Activated CD4-positive, alpha-beta T cell treated with anti-CD3 and anti-CD28 coated beads, Interleukin-2, amount 50 U/mL, for 24 hours (primary cell): ENCODE measurements at regions not wholly inside any gene's neighbourhood (a gene's known extent, or its start where the extent isn't known, plus 50 kb on each side); places are given as distances from the start of the nearest gene placed in this dataset.
"Not testable (repeated sequence)": the region's sequence is repeated elsewhere in the genome, so short reads cannot be mapped to it uniquely, and the experiment has no call there.

Source experiments
- DNase-seq, 2 donors: peaks; one replicate each; pipeline ENCODE4 v3.0.0-alpha.2; 2020; ENCODE audit warnings: low read depth in 1 of 2, low spot score in 1 of 2

DNA sequence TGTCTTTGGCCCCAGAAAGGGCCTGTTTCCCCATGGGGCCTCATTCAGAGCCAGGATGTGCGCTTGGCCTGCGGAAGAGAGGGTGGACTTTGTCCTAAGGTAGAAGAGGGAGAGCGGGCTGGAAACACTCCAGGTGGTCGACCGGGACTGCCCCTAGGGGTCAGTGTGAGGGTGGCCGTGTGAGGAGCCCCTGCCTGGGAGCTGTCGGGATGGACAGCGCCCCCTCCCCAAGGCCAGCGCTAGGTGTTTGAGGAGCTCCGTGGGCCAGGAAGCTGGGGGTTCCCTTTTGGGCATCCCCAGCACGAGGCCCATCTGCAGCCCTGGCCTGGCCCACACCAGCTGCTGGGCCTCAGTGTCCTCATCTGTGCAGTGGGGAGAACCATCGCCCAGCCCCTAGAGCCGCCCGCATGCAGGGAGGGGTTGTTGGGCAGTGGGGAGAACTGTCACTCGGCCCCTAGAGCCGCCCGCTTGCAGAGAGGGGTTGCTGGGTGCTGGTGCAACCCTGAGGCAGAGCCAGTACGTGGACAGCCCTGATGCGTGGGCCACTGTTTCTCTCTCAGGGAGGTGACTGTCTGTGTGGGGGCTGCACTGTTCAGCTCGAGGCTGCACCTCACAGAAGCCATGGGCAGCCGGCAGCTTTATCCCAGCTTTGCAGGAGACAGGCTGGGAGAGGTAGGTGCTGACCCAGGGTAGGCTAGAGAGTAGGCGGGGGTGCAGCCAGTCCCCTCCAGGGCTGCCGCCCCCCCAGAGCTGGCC lies 1319.9 kb downstream of the BRD1 start:
- DNase-seq: no peak

DNA sequence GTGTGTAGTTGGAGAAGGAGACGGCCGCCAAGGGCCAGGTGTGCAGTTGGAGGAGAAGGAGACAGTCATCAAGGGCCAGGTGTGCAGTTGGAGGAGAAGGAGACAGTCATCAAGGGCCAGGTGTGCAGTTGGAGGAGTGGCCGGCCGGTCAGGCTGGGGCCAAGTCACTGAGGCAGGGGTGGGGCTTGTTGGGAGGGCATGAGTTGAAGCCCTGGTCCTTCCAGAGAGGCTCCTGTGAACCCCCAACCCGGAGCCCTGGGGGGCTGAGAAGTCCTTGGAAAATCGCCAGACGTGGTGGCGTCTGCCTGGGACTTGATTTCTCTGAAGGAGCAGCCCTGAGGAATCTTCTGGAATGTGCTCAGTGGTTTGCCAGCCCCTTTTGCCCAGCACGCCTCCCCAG lies 1320.5 kb downstream of the BRD1 start:
- DNase-seq: no peak

DNA sequence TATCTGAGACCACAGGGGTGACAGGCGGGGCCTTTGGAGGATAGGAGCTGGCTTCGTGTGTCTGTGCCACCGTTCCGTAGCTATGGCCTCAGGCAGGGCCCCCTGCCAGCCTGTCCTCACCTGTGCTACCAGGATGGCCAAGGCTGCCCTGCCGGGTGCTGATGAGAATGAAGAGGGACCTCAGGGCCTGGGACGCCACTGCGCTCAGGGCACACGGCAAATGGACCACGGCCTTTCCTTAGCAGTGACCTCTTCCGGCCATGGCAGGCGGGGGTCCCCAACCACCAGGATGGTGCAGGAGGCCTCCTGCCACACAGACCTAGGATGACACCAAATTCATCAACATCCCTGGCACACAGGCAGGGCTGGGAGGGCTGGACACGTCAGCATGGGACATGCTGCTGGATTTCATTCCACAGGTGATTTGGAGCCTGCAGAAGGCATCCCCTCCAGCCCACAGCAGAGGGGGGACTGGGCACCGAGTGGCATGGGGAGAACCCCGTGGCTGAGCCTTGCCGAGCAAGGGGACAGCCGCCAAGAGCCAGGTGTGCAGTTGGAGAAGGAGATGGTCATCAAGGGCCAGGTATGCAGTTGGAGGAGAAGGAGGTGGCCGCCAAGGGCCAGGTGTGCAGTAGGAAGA lies 1321.0 kb downstream of the BRD1 start:
- no peak for DNase-seq

DNA sequence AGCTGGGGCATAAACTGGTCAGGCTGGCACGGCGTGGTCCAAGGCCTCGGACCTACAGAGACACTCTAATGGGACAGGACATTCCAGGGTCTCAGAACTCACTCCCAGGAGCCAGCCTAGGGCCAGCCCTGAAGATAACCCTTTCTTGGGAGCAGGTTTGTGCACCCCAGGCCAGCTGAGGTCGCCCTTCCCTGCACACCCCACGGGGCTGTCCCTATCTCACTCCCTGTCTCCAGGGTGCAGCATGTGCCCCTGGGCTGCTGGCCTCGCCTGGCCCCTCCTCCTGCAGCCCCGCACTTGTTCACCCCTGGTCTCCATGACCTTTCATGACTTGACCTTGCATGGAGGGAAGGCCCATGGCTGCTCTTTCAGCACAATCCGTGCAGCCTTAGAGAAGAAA lies 1321.8 kb downstream of the BRD1 start:
- no peak for DNase-seq

DNA sequence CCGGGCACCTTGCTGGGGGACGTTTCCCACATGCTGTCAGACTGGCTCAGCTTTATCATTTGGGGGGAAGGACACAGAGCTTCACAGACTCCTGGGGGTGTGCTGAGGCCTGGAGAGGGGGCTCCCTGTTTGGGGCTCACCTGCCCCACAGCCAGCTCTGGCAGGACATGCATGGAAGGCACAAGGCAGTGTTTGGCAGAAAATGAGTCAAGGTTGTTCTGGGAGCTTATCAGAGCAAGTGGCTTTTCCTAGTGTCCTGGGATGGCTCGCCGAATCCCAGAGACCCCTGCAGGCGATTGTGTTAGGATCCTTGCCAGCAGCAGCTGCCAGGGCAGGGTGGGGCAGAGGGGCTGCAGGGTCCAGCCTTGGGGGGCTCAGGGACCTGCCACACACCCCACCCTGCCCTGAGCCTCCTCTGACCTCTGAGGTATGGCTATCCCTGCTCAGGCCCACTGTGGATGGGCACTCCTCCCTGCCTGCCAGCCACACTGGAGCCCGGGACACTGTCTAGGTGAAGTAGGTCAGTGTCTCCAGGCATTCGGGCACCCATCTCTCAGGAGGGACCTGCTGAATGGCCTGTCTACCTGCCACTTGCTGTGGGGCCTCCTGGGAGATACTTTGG lies 1323.0 kb downstream of the BRD1 start:
- DNase-seq: no peak

DNA sequence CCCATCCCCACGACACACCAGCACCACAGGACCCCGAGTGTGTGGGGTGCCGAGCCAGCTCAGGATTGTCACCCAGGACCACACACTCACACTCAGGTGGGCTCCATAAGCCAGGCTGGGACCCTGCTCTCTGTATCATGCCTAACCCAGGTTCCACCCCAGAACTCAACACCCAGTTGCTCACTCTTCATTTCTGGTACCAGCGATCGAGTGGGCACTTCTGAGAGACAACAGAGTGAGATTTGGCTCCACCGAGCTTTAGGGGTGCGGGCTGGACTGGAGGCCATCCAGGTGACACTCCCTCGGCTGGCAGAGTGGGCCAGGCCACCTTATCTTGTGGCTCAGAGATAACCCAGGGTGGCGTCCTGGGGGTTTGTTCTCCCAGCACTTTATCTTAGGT lies 1323.8 kb downstream of the BRD1 start:
- no peak for DNase-seq

DNA sequence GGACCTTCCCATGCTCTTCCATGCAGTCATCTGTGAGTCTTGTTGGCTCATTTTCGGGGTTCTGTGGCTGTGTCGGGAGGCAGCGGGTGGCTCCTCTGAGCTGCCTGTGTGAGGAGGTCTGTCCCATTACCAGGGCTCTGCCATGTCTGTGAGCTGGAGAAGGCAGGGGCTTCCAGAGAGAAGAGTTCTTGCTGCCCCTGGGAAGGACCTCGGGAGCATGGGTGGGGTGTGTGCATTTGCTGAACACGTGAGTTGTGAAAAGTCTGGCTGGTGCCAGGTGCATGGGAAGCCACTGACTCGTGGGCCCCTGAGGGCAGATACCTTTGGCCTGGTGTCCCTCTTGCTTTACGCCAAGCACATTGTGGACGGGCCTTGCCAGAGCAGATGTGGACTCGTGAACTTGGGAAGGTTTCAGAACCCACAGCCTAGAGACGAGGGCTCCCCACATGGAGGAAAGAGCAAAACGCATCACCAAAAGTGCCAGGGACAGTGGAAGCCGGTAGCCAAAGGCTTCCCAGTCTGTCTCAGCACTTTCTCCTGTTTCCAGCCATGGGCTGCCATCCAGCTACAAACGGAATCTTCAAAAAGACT lies 1324.5 kb downstream of the BRD1 start:
- no peak for DNase-seq

DNA sequence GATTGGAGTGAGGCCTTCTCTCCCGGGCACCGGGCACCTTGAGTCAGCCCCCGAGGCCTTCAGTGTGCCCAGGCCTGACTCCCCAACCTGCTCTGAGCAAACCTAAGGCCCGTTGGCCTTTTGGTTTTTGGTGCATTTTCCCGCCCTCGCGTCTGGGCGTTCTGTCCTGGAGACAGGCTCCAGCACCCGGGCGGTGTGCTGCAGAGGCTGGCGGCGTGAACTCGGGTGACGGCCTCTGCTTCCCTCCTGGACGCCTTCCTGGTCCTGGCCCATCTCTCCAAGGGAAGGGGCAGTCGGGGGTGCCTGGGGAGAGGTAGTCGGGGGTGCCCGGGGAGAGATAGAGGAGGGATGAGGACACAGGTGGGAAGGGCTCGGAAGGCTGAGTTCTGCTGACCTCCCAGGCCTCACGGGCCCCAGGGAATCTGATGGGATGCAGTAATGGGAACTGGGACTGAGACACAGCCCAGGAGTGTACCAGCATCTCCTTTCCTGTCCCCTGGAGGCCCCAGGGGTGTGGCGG lies 1326.4 kb downstream of the BRD1 start:
- no peak for DNase-seq

DNA sequence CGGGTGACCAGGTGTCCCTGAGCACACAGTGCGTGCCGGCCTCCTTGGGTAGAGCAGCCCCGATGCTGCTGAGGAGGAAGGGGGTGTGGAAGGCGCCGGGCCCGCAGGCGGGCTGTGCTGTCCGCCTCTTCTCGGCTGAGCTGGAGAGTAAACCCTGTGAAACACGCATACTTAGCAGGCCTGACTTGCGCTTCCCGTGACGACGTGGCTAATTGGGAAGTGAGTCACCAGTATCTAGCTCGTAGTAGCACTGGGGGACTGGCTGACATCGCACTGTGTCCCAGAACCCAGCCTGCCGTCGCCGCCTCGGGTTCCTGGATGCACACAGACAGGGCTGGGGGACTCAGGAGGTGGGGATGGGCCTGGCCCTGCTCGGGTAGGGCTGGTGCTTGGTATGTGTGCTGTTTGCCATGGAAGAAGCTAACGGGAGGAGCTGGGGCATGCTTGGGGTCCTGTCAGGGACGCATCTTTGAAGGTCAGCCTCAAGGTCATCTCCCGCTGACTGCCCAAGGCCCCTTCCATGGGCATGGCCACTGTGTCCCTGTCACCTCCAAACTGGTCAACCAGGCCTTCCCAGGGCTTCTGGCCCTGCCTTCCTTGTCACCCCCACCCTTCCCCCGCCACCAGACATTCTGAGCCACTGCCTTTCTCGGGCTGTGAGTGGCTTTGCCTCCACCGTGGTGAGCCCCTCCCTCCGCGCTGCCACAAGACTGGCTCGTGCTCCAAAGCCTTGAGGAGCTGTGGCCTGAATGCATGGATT lies 1327.0 kb downstream of the BRD1 start:
- no peak for DNase-seq

DNA sequence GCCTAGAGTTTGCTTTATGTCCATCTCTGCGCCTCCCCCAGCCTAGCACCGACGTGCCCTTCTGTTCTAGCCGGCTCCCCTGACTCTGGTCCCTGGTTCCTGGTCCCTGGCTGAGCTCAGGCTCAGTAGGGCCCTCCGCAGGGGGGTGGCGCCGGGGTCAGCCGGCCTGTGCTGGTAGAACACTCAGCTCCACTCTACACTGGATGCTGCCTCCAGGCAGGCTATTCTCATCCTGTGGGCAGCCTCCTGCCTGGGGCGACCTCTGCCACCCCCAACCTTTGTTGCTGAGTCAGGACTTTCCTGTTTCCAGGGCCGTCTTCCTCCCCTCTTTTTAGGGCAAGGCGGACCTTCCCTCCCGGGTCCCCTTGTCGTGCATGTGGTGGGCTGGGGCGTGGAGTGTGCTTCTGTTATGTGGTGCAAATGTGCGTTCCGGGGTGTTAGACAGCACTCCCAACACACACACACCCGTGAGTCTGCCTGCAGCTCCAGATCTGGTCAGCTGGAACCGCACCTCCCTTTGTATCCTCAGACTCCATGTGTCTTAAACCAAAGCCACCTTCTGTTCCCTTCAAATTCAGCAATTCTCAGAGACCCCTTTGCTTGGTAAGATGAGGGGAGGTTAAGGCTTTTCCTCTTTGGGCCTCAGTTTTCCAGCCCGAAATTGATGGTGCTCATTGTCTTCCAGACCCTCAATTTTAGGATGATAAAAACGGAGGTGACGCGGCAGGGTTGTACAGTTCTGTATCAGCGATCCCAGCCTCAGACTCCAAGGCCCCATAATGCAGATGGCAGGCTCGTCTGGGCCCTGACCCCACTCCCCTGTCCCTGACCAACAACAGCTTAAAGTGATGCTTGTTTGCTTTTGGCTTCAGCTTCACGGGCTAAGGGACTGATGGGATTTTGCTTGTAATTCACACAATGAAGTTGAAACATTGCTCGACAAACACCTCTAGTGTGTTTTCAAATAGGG lies 1327.9 kb downstream of the BRD1 start:
- DNase-seq: no peak

DNA sequence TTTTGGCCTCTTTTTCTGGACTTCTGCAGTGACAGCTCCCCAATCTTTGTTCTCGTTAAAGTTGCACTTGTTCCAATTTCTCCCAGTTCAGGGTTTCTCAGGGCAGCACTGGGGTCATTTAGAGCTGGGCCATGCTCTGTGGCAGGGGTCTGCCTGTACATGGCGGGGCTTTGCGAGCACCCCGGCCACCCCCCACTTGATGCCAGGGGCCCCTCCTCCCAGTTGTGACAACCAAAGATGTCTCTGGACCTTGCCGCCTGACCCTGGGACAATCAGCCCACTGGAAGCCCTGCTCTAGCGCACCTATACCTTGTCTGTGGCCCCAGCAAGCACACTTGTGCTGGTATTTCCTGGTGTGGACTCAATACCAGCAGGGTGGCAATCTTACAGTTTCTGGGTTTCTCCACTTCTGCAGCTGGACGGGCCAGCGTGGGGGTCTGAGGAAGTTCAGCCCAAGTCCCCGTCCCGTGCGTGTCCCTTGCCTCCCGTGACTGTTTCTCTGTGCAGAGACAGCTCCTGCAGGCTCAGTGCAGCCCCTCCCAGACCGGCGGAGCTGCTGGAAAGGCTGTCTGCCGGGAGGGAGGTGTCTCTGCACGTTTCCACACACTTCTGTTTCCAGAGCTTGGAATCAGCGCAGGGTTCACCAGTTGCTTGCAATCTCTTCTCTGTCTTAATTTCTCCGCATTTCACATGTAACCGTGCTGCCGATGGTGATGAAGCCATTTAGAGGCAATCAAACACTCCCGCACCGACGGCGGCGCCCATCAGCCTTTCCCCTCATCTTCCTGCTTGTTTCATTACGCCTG lies 1328.9 kb downstream of the BRD1 start:
- DNase-seq: no peak

DNA sequence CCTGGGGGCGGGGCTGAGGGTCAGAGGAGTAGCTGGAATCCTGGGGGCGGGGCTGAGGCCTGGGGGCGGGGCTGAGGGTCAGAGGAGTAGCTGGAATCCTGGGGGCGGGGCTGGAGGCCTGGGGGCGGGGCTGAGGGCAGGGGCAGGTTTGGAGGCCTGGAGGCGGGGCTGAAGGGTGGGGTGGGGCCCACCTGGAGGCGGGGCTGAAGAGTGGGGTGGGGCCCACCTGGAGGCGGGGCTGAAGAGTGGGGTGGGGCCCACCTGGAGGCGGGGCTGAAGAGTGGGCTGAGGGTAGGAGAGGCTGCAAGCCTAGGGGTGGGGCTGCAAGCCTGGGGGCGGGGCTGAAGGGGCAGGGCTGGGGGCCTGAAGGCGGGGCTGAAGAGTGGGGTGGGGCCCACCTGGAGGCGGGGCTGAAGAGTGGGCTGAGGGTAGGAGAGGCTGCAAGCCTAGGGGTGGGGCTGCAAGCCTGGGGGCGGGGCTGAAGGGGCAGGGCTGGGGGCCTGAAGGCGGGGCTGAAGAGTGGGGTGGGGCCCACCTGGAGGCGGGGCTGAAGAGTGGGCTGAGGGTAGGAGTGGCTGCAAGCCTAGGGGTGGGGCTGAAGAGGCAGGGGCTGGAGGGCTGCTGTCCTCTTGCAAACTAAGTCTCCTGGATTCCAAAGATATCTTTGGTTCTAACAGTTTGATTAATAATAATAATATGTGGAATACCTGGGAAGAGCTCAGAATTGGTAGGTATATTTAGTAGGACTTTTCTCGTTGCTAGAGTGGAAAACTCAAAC lies 1329.7 kb downstream of the BRD1 start:
- not testable (repeated sequence) for DNase-seq

DNA sequence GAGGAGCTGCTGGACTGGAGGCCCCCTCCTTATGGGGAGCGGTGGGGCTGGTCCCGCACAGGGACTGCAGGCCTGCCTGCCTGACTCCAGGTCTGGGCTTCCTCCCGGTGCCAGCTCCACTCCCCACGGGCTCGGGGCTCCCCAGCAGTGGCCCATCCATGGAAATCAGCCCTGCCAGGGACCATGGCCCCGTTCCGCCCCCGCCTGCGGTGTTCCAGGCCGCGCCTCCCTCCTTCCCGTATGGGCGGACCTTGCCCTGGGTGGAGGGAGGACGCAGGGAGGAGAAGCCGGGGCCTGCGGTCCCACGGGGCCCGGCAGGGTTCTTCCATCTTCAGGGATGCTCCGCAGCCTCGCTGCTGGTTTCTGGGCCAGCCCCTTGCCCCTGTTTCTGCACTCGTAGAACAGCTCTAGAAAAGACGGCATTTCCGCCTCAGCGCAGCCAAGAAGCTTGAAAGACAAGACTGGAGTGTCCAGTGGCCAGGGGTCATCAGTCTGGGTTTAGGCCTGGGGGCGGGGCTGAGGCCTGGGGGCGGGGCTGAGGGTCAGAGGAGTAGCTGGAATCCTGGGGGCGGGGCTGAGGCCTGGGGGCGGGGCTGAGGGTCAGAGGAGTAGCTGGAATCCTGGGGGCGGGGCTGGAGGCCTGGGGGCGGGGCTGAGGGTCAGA lies 1330.6 kb downstream of the BRD1 start:
- no peak for DNase-seq

DNA sequence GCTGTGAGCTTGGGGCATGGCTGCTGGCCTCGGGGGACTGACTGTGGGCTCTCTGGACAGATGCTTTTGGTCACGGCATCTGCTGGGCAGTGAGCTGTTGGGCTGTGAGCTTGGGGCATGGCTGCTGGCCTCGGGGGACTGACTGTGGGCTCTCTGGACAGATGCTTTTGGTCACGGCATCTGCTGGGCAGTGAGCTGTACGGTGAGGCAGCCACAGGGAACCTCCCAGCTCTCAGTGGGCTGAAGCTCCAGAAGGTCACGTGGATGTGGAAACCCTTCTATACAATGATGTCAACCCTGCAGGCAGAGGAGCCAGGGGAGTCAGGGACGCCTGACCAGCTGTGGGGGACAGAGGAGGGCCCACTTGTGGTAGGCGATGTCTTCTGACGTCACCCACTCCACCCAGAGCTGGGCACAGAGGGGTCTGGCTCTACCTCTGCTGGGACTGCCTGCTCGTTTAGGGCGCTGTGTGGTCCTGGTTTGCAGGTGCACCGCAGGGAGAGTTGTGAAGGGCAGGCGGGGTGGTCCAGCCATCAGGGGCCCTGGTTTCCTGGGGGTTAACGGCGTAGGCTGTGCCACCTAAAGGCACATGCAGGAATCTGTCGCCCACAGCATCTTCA lies 1331.3 kb downstream of the BRD1 start:
- DNase-seq: no peak

DNA sequence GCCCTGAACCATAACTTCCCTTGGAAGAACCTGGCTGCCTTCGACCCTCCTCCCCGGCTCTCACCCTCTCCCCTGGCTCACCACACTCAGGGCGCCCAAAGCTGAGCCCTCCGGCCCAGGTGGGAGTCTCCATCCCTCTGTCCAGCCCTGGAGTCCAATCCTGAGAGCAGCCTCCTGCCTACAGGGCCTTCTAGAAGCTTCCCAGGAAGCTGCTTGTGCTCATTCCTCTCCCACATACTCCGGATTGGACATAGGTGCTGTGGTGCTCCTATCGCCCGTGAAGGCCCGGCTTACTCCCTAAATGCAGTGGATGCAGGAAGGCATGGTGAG lies 1332.0 kb downstream of the BRD1 start:
- no peak for DNase-seq

DNA sequence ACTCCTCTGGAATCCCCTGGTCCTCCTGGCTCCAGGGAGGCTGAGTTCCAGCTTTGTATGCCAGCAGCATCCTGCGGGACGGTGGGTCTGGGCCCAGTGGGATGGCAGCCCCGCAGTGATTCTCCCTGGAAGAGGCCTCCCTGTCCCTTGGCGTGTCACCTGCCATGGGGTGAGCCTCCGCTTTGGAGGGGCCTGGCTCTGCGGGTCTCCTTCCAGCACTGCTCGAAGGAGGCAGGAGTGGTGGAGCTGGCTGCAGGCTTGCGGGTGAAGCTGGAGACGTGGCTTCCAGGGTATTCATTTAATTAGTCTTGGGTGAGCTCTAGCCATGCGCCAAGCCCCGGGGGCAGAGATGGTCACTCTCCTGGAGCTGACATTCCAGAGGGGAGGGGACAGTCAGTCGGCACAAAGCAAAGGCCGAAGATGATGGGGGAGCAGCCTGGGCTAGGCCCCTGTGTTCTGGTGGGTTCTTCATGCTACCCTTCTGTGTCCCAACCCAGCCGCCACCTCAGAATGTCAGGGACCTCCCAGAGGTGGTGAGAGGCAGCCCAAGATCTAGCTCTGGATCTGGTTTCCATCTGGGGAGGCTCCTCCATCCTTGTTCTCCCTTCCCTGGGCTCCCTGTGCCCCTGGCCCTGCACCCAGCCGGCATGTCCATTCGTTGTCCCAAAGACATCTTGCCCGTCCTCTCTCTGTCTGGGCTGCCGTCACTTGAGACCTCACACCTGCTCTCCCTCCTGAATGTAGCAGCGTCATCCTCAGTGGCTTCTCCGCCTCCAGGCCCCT lies 1332.5 kb downstream of the BRD1 start:
- no peak for DNase-seq
